ENCODE measurements at regions not wholly inside any gene's neighbourhood (a gene's known extent, or its start where the extent isn't known, plus 50 kb on each side); places are given as distances from the start of the nearest gene placed in this dataset.

DNA sequence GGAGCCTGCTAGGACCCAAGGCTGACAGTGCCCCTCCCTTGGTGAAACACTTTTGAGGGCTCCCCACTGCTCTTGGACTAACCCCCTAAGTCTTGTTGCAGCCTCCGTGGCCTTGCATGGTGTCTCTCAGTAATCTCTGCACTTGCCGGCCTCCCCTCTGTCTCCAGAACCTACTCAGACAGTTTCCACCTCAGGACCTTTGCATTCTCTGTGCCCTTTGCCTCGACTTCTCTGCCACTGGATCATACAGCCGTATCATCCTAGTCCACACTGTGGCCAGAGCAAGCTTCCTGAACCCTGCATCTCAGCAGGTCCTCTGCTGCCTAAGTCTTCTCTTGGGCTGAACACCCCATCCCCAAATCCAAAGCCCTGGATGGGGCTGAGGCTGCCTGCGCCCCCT, 152.0 kb upstream of the PTPN1 start:
- TF ChIP-seq GATA2 (IDR thresholded peaks at IDR 0.05; ENCODE audit: low read depth, low read length) = no peak
- TF ChIP-seq GATA3 (IDR thresholded peaks at IDR 0.05; ENCODE audit: low read depth, low read length) = no peak
